Osteocyte (in vitro differentiated cells): ENCODE measurements at regions not wholly inside any gene's neighbourhood (a gene's known extent, or its start where the extent isn't known, plus 50 kb on each side); places are given as distances from the start of the nearest gene placed in this dataset.
"Not testable (repeated sequence)": the region's sequence is repeated elsewhere in the genome, so short reads cannot be mapped to it uniquely, and the experiment has no call there.

ENCODE experiments used
- DNase-seq: peaks from one replicate; pipeline ENCODE4 v3.0.0; 2021; ENCODE audit warnings: mixed read lengths; ENCODE audit not compliant: unreplicated experiment; ENCODE audit errors: extremely low spot score
- H3K27ac Mint-ChIP-seq: one replicate; pipeline ENCODE4 v1.8.0; 2021; ENCODE audit warnings: mild to moderate bottlenecking, mixed read lengths; ENCODE audit not compliant: unreplicated experiment
- H3K27me3 Mint-ChIP-seq: one replicate; pipeline ENCODE4 v1.8.0; 2021; ENCODE audit warnings: mixed read lengths; ENCODE audit not compliant: unreplicated experiment
- H3K36me3 Mint-ChIP-seq: one replicate; pipeline ENCODE4 v1.8.0; 2021; ENCODE audit warnings: mixed read lengths; ENCODE audit not compliant: unreplicated experiment
- H3K4me1 Mint-ChIP-seq: one replicate; pipeline ENCODE4 v1.8.0; 2021; ENCODE audit warnings: mixed read lengths; ENCODE audit not compliant: unreplicated experiment
- H3K4me3 Mint-ChIP-seq: one replicate; pipeline ENCODE4 v1.8.0; 2021; ENCODE audit warnings: mild to moderate bottlenecking, moderate library complexity, mixed read lengths; ENCODE audit not compliant: unreplicated experiment
- H3K9me3 Mint-ChIP-seq: one replicate; pipeline ENCODE4 v1.8.0; 2021; ENCODE audit warnings: mixed read lengths; ENCODE audit not compliant: unreplicated experiment
- TF ChIP-seq, protein P1 (sequence below): fragments of 200-600 bp; sonication (generic); IDR thresholded peaks from 2 replicates; pipeline ENCODE4 v1.5.0; 2021; ENCODE audit warnings: antibody characterized with exemption, mild to moderate bottlenecking, moderate library complexity

DNA sequence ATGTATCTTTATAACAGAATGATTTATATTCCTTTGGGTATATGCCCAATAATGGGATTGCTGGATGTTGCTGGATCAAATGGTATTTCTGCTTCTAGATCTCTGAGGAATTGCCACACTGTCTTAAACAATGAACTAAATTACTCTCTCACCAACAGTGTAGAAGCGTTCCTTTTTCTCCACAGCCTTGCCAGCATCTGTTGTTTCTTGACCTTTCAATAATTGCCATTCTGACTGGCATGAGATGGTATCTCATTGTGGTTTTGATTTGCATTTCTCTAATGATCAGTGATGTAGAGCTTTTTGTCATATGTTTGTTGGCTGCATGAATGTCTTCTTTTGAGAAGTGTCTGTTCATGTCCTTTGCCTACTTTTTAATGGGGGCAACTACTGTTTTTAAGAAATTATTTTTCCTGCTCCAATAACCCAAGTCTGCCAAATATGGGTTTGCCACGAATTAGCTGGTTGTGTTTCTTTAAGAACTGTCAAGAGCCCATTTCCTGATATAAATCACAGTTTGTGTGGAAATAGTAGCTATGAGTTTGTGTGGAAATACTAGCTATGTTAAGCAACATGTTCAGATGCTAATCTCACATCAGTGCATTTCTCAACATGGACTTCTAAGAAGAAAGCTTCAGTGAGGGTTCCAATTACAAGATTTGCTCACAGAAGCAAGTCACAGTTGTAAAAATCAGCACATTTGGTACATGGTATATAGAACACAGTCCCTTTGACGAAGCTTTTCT, 259.4 kb downstream of the ANAPC1 start:
- Mint-ChIP-seq H3K4me3 (no peak overlapping the region), H3K4me1 (peaks cover 36% of the 10 kb centered on the region), H3K36me3 (peaks cover 13% of the 10 kb centered on the region), H3K9me3 (peaks cover 18% of the 10 kb centered on the region), H3K27me3 (no peaks in the 10 kb centered on the region), H3K27ac (no peak overlapping the region)
- TF ChIP-seq, protein P1, sequence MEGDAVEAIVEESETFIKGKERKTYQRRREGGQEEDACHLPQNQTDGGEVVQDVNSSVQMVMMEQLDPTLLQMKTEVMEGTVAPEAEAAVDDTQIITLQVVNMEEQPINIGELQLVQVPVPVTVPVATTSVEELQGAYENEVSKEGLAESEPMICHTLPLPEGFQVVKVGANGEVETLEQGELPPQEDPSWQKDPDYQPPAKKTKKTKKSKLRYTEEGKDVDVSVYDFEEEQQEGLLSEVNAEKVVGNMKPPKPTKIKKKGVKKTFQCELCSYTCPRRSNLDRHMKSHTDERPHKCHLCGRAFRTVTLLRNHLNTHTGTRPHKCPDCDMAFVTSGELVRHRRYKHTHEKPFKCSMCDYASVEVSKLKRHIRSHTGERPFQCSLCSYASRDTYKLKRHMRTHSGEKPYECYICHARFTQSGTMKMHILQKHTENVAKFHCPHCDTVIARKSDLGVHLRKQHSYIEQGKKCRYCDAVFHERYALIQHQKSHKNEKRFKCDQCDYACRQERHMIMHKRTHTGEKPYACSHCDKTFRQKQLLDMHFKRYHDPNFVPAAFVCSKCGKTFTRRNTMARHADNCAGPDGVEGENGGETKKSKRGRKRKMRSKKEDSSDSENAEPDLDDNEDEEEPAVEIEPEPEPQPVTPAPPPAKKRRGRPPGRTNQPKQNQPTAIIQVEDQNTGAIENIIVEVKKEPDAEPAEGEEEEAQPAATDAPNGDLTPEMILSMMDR: no peak
- no peak for DNase-seq

DNA sequence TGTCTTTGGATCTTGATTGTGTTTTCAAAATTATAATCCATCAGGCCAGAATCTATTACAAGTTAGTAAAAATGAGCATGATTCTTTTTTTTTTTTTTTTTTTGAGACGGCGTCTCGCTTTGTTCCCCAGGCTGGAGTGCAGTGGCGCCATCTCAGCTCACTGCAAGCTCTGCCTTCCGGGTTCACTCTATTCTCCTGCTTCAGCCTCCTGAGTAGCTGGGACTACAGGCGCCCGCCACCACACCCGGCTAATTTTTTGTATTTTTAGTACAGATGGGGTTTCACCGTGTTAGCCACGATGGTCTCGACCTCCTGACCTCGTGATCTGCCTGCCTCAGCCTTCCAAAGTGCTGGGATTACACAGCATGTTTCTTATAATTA, 258.8 kb downstream of the ANAPC1 start:
- H3K27ac Mint-ChIP-seq, H3K4me3 Mint-ChIP-seq, DNase-seq, H3K27me3 Mint-ChIP-seq: not testable (repeated sequence)
- peaks cover 36% of the 10 kb centered on the region for H3K4me1 Mint-ChIP-seq
- H3K36me3 Mint-ChIP-seq: peaks cover 13% of the 10 kb centered on the region
- peaks cover 18% of the 10 kb centered on the region for H3K9me3 Mint-ChIP-seq

DNA sequence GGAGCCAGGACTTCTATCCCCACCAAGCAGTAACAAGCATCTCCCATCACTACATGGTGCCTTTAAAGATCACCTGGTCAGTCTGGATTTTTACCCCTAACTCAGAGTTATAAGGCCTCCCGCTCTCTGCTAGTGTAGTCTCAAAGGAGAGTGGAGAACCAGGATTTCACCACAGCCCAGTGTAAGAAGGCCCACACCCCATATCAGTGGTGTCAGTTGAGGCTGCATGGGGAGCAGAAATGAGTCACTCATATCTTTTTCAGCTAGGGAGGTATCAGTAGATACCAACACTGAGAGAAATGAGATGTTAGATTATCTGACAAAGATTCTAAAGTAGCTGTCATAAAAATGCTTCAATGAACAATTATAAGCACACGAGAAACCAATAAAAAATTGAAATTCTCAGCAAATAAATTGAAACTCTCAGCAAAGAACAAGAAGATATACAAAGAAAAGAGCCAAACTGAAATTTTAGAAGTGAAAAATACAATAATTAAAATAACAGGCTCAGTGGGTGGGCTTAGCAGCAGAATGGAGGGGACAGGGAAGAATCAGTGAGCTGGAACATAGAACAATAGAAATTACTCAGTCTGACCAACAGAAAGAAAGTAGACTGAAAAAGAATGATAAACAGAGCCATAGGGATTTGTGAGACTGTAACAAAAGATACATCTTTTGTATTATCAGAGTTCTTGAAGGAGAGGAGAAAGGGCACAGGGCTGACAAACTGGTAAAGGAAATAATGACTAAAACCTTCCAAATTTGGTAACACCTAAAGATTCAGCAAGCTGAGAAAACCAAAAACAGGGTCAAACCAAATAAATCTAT, 257.7 kb downstream of the ANAPC1 start:
- Mint-ChIP-seq H3K27me3 (no peaks in the 10 kb centered on the region), H3K9me3 (peaks cover 22% of the 10 kb centered on the region), H3K4me3 (no peak overlapping the region), H3K27ac (no peak overlapping the region), H3K4me1 (peaks cover 36% of the 10 kb centered on the region), H3K36me3 (peaks cover 16% of the 10 kb centered on the region)
- TF ChIP-seq, protein P1: no peak
- no peak for DNase-seq

DNA sequence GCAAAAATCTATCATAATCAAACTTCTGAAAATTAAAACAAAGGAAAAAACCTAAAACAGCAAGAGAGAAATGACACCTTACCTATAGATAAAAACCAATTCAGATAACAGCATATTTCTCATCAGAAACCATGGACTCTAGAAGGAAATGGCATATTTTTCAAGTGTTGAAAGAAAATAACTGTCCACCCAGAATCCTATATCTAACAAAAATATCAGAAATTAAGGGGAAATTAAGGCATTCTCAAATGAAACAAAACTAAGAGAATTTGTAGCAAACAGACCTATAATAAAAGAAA, 257.2 kb downstream of the ANAPC1 start:
- TF ChIP-seq, protein P1: no peak
- peaks cover 36% of the 10 kb centered on the region for H3K4me1 Mint-ChIP-seq
- H3K27ac Mint-ChIP-seq: no peak overlapping the region
- no peak for DNase-seq
- H3K36me3 Mint-ChIP-seq: peaks cover 16% of the 10 kb centered on the region
- H3K27me3 Mint-ChIP-seq: no peaks in the 10 kb centered on the region
- peaks cover 22% of the 10 kb centered on the region for H3K9me3 Mint-ChIP-seq
- H3K4me3 Mint-ChIP-seq: no peak overlapping the region

DNA sequence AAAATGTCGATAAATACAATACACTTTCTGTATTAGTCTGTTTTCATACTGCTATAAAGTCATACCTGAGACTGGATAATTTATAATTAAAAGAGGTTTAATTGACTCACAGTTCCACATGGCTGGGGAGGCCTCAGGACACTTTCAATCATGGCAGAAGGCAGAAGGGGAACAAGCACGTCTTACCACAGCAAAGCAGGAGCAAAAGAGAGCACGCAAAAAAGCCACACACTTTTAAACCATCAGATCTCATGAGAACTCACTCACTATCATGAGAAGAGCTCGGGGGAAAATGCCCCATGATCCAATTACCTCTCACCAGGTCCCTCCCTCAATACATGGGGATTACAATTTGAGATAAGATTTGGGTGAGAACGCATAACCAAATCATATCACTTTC, 256.7 kb downstream of the ANAPC1 start:
- no peak overlapping the region for H3K27ac Mint-ChIP-seq
- no peaks in the 10 kb centered on the region for H3K27me3 Mint-ChIP-seq
- peaks cover 34% of the 10 kb centered on the region for H3K4me1 Mint-ChIP-seq
- peaks cover 22% of the 10 kb centered on the region for H3K9me3 Mint-ChIP-seq
- no peak for DNase-seq
- TF ChIP-seq, protein P1: no peak
- H3K36me3 Mint-ChIP-seq: peaks cover 16% of the 10 kb centered on the region
- no peak overlapping the region for H3K4me3 Mint-ChIP-seq
